Transverse colon (tissue), 4 donors: ENCODE measurements at regions not wholly inside any gene's neighbourhood (a gene's known extent, or its start where the extent isn't known, plus 50 kb on each side); places are given as distances from the start of the nearest gene placed in this dataset.

Experiments used
- DNase-seq: peaks from one replicate; pipeline ENCODE4 v3.0.0-alpha.2; 2019
- H3K27ac ChIP-seq, 4 donors: fragments of 200-600 bp; sonication (generic); 2 replicates each; pipeline ENCODE4 v1.5.1; 2016 to 2018; ENCODE audit warnings: inconsistent platforms in 4 of 4
- H3K27me3 ChIP-seq: fragments of 200-600 bp; sonication (generic); 2 replicates; pipeline ENCODE4 v1.5.1; 2017; ENCODE audit warnings: inconsistent platforms
- H3K36me3 ChIP-seq, 4 donors: fragments of 200-600 bp; sonication (generic); 2 replicates each; pipeline ENCODE4 v1.5.1; 2017 to 2019; ENCODE audit warnings: inconsistent platforms in 4 of 4
- H3K4me1 ChIP-seq, 4 donors: fragments of 200-600 bp; sonication (generic); 2 replicates each; pipeline ENCODE4 v1.5.1; 2017 to 2020; ENCODE audit warnings: inconsistent platforms in 4 of 4
- H3K4me3 ChIP-seq, 4 donors: fragments of 200-600 bp; sonication (generic); 1 replicate in 1 of 4; 2 replicates in 3 of 4; pipeline versions ENCODE4 v1.5.1 to v1.6.1; 2017 to 2019; ENCODE audit warnings: inconsistent platforms in 4 of 4
- H3K9me3 ChIP-seq, 2 donors: fragments of 200-600 bp; sonication (generic); 2 replicates each; pipeline ENCODE4 v1.5.1; 2017 to 2019; ENCODE audit warnings: inconsistent platforms in 2 of 2
- EP300 ChIP-seq: sonication (generic); formaldehyde crosslinking; IDR thresholded peaks from one replicate; pipeline ENCODE4 v1.6.1; 2017; ENCODE audit warnings: antibody characterized with exemption, low read depth
- POLR2A ChIP-seq: fragments of 450-650 bp; IDR thresholded peaks from one replicate; pipeline ENCODE4 v1.6.1; 2016; ENCODE audit warnings: antibody characterized with exemption, mild to moderate bottlenecking, moderate library complexity
- POLR2AphosphoS5 ChIP-seq, 3 donors: sonication (generic); formaldehyde crosslinking; IDR thresholded peaks; one replicate each; pipeline ENCODE4 v1.6.1; 2016; ENCODE audit warnings: antibody characterized with exemption in 3 of 3
- WGBS, 2 donors: methylation state at CpG; one replicate each; pipeline ENCODE4 v1.1.5; 2018; ENCODE audit warnings: low coverage in 1 of 2; 5-methylcytosine and 5-hydroxymethylcytosine counted together
- in situ Hi-C, 4 donors: fragments of 200-750 bp; cut with MboI; loops; one replicate each; pipeline versions ENCODE4 v1.15.0 to v1.15.1; 2017; ENCODE audit warnings: low sequenced_read_pairs in 3 of 4, low pct_ligation_motif_present in 1 of 4, low pct_unique_long_range_greater_than_20kb in 1 of 4
- intact Hi-C: fragments of 100-400 bp; cut with DNase I; formaldehyde crosslinking; loops from one replicate; pipeline ENCODE4 v1.15.1; 2023; ENCODE audit warnings: low total_unique reads
- TF ChIP-seq, protein P1 (sequence below), 5 experiments: fragments of 200-600 bp in 3 of 5; fragments of 450-650 bp in 2 of 5; sonication (generic) in 3 of 5; IDR thresholded peaks; 1 replicate in 2 of 5; 2 replicates in 3 of 5; pipeline ENCODE4 v1.5.1; 2016 to 2017; ENCODE audit warnings: antibody characterized with exemption in 5 of 5, inconsistent platforms in 3 of 5, mild to moderate bottlenecking in 2 of 5, moderate library complexity in 1 of 5

DNA sequence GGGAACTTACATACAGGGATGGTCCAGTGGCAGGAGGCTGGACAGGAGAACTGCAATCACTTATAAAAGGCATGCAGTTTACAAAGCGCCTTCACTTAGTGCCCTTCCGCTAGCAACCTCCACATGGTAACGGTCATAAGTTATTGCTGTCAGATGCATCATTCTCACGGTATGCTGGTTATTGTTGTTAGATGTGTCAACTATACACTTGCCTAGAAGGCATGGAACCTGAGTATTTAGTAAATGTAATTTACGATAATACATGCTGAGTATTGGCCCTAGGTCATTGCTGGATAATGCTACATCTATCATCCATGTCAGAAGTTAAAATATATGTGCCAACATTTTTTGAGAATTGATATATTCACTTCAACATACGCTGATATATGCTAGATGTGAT, 155.1 kb upstream of the MBL2 start:
- no peak for DNase-seq
- H3K4me3 ChIP-seq: no peak overlapping the region
- intact Hi-C loops: no loop called here
- H3K9me3 ChIP-seq: no peaks in the 10 kb centered on the region
- in situ Hi-C loops: no loop called here
- no peak overlapping the region for H3K27ac ChIP-seq
- no peaks in the 10 kb centered on the region for H3K27me3 ChIP-seq
- 88 to 89% methylated on average over 6 of the region's 6 CpGs for WGBS, 2 donors
- TF ChIP-seq, protein P1, sequence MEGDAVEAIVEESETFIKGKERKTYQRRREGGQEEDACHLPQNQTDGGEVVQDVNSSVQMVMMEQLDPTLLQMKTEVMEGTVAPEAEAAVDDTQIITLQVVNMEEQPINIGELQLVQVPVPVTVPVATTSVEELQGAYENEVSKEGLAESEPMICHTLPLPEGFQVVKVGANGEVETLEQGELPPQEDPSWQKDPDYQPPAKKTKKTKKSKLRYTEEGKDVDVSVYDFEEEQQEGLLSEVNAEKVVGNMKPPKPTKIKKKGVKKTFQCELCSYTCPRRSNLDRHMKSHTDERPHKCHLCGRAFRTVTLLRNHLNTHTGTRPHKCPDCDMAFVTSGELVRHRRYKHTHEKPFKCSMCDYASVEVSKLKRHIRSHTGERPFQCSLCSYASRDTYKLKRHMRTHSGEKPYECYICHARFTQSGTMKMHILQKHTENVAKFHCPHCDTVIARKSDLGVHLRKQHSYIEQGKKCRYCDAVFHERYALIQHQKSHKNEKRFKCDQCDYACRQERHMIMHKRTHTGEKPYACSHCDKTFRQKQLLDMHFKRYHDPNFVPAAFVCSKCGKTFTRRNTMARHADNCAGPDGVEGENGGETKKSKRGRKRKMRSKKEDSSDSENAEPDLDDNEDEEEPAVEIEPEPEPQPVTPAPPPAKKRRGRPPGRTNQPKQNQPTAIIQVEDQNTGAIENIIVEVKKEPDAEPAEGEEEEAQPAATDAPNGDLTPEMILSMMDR (IDR thresholded peaks at IDR 0.05): no peak
- TF ChIP-seq POLR2A (no peak), EP300 (no peak), POLR2AphosphoS5 (IDR thresholded peaks at IDR 0.05) (no peak)
- H3K36me3 ChIP-seq: no peaks in the 10 kb centered on the region
- H3K4me1 ChIP-seq: no peaks in the 10 kb centered on the region

DNA sequence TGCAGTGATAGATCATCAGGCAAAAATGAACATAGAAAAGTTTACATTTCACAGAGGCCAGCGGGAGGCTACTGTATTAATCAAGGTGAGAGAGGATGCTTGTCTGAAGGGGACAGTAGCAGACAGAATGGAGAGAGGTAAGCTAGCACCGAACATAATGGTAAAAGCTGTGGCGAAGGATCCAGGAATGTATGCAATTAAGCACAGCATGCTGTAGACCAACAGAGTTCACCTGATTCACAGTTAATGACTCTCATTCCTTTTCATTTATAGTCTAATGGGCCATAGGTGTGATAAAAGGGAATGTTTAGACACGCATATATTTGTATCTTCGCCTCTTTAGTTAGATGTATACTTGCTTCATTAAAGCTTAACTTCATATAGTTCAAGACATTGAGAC, 150.9 kb upstream of the MBL2 start:
- DNase-seq: no peak
- no peaks in the 10 kb centered on the region for H3K9me3 ChIP-seq
- no peak overlapping the region for H3K27ac ChIP-seq
- no peaks in the 10 kb centered on the region for H3K4me1 ChIP-seq
- in situ Hi-C loops (no loop called here), intact Hi-C loops (no loop called here)
- whole genome bisulfite sequencing, 2 donors: 80 to 82% methylated on average over 5 of the region's 5 CpGs
- H3K27me3 ChIP-seq: no peaks in the 10 kb centered on the region
- no peak overlapping the region for H3K4me3 ChIP-seq
- TF ChIP-seq POLR2A (no peak), POLR2AphosphoS5 (IDR thresholded peaks at IDR 0.05) (no peak), EP300 (no peak)
- TF ChIP-seq, protein P1 (IDR thresholded peaks at IDR 0.05): no peak
- no peaks in the 10 kb centered on the region for H3K36me3 ChIP-seq

DNA sequence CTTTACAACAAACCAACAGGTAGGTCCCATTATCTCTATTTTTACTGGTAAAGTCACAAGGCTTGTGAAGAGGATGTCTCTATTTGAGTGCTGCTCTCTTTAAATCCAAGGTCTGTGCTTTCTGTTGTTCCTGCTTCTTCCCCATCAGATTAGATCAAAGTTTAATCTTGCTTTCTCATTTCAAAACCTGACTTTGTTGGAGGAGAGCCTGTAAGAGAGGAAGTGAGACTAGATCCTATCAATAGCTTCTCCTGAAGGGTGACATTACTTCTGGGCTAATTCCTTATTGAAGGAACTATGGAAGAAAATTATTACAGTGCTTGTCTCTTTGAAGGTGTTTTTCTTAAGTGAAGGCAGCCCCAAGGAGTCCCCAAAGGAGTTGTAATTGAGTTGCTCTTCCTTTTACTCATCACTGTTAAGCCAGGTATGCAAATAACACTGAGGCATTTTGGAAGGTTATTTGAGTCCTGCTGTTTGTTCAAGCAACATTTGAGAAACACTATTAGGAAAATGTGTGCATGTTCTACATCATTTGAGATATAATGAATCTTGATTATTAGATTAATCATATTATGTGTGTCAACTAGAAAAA, 146.2 kb upstream of the MBL2 start:
- H3K36me3 ChIP-seq: no peaks in the 10 kb centered on the region
- no peaks in the 10 kb centered on the region for H3K9me3 ChIP-seq
- in situ Hi-C loops: no loop called here
- no peaks in the 10 kb centered on the region for H3K4me1 ChIP-seq
- H3K27me3 ChIP-seq: no peaks in the 10 kb centered on the region
- no peak overlapping the region for H3K4me3 ChIP-seq
- no peak overlapping the region for H3K27ac ChIP-seq
- TF ChIP-seq, protein P1 (IDR thresholded peaks at IDR 0.05): no peak
- no peak for TF ChIP-seq EP300
- TF ChIP-seq POLR2A: no peak
- no peak for DNase-seq
- intact Hi-C loops: no loop called here

DNA sequence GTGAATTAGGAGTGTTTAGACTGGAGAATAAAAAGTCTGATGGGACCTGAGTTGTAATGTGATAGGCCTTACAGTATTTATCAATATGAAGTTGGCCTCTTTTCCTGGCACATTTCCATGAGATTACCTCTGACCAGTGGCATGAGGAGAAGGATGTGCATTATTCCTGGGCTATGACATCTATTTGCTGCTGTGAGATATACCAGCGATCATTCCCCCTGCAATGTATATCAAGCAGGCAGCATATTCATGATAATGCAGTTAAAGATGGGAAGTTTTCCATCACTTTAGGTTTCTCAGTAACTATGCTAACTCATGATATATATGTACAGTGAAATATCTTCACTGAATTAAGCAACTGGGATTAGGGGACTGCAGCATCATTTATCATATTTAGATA, 142.8 kb upstream of the MBL2 start:
- Histone ChIP-seq H3K4me3 (no peak overlapping the region), H3K27me3 (no peaks in the 10 kb centered on the region), H3K9me3 (no peaks in the 10 kb centered on the region), H3K36me3 (no peaks in the 10 kb centered on the region), H3K4me1 (no peaks in the 10 kb centered on the region), H3K27ac (no peak overlapping the region)
- in situ Hi-C loops (no loop called here), intact Hi-C loops (no loop called here)
- TF ChIP-seq POLR2A (no peak), EP300 (no peak), POLR2AphosphoS5 (IDR thresholded peaks at IDR 0.05) (no peak)
- TF ChIP-seq, protein P1 (IDR thresholded peaks at IDR 0.05): no peak
- DNase-seq: no peak
- WGBS, 2 donors: 86% methylated on average over 1 of the region's 1 CpG; no CpG with 5 or more reads in 1 of the 2 donors
